OCI-LY7 (cell line): ENCODE measurements at regions not wholly inside any gene's neighbourhood (a gene's known extent, or its start where the extent isn't known, plus 50 kb on each side); places are given as distances from the start of the nearest gene placed in this dataset.

Source experiments
- BruUV-seq: library from RNA; stranded (reverse); fragments of 400-500 nt; replicated peaks from 2 replicates; lab custom pipeline; 2021; lab: Mats Ljungman, UMichigan
- CTCF ChIA-PET: fragments of 300-600 bp; sonication (Branson Sonifier 250); formaldehyde crosslinking; loops from one replicate; lab custom pipeline; 2022; ENCODE audit warnings: antibody characterized with exemption; ENCODE audit not compliant: unreplicated experiment; lab: Charles Lee
- POLR2A ChIA-PET: fragments of 300-600 bp; sonication (Branson Sonifier 250); formaldehyde crosslinking; loops from one replicate; lab custom pipeline; 2022; ENCODE audit warnings: antibody characterized with exemption; lab: Charles Lee
- DNase-seq: peaks from one replicate; pipeline ENCODE4 v3.0.0-alpha.2; 2015; ENCODE audit warnings: low spot score
- H2AFZ ChIP-seq: fragments of 200-600 bp; sonication (generic), shearing (Covaris generic); 2 replicates; pipeline ENCODE4 v1.6.1; 2014; ENCODE audit warnings: mild to moderate bottlenecking, antibody characterized with exemption, low read length, moderate library complexity
- H3K27ac ChIP-seq: fragments of 200-600 bp; sonication (generic); 2 replicates; pipeline ENCODE4 v1.5.1; 2014; ENCODE audit warnings: mixed run types, low read depth, mild to moderate bottlenecking, moderate library complexity, low read length, inconsistent platforms; ENCODE audit not compliant: poor library complexity, severe bottlenecking
- H3K36me3 ChIP-seq: fragments of 200-600 bp; sonication (generic); 2 replicates; pipeline ENCODE4 v1.6.1; 2014; ENCODE audit warnings: mild to moderate bottlenecking, antibody characterized with exemption, low read length, moderate library complexity, mixed read lengths; ENCODE audit not compliant: insufficient read depth
- H3K4me1 ChIP-seq: fragments of 200-600 bp; sonication (generic); 2 replicates; pipeline ENCODE4 v1.5.1; 2014; ENCODE audit warnings: mild to moderate bottlenecking, low read length; ENCODE audit not compliant: insufficient read depth, poor library complexity, severe bottlenecking
- H3K4me2 ChIP-seq: fragments of 200-600 bp; sonication (generic); 2 replicates; pipeline ENCODE4 v1.6.1; 2014; ENCODE audit warnings: mild to moderate bottlenecking, low read length
- H3K4me3 ChIP-seq: fragments of 200-600 bp; sonication (generic); 2 replicates; pipeline ENCODE4 v1.5.1; 2014; ENCODE audit warnings: mild to moderate bottlenecking, low read depth, low read length; ENCODE audit not compliant: poor library complexity, severe bottlenecking
- H3K79me2 ChIP-seq: fragments of 200-600 bp; sonication (generic); 2 replicates; pipeline ENCODE4 v1.6.1; 2016; ENCODE audit warnings: low read depth, mild to moderate bottlenecking, low read length, moderate library complexity, mixed read lengths; ENCODE audit not compliant: insufficient read depth
- H3K9me2 ChIP-seq: fragments of 200-600 bp; sonication (generic); 2 replicates; pipeline ENCODE4 v1.6.1; 2016; ENCODE audit warnings: mild to moderate bottlenecking, low read length, mixed read lengths; ENCODE audit not compliant: insufficient read depth
- H3K9me3 ChIP-seq: fragments of 200-600 bp; sonication (generic); 2 replicates; pipeline ENCODE4 v1.6.1; 2014; ENCODE audit warnings: mild to moderate bottlenecking, mixed run types, low read length, mixed read lengths
- H4K20me1 ChIP-seq: fragments of 200-600 bp; sonication (generic); 2 replicates; pipeline ENCODE4 v1.6.1; 2014; ENCODE audit warnings: mild to moderate bottlenecking, antibody characterized with exemption, low read length, moderate library complexity, mixed read lengths; ENCODE audit not compliant: insufficient read depth
- EZH2phosphoT487 ChIP-seq: fragments of 200-600 bp; sonication (generic); IDR thresholded peaks from 2 replicates; pipeline ENCODE4 v1.6.1; 2018; ENCODE audit warnings: low read depth, borderline replicate concordance, mild to moderate bottlenecking, mixed run types, antibody characterized with exemption, low read length, moderate library complexity, mixed read lengths
- intact Hi-C: fragments of 100-400 bp; cut with micrococcal nuclease; formaldehyde crosslinking; loops from one replicate; pipeline ENCODE4 v1.10.0; 2022; ENCODE audit not compliant: unreplicated experiment
- TF ChIP-seq, protein P1 (sequence below): fragments of 200-600 bp; sonication (generic); conservative IDR thresholded peaks from 2 replicates; pipeline ENCODE4 v1.5.1; 2014; ENCODE audit warnings: mild to moderate bottlenecking, antibody characterized with exemption, low read length, moderate library complexity, mixed read lengths

DNA sequence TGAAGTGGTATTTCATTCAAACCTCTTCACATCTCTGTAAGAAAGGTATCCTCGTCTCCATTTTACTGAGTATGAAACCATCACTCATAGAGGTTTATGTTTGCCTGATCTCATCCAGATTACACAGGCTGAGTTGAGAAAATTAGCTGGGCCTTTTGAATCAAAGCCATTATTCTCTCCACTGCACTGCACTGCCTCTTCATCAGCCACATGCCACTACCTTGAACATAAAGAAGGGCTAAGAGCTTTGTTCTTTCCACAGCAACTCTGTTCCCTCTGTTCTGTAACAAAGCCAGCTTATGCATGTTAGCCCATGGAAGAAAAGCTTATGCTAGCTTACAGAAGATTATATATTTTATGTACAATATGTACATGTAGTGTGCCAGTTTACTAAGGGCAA lies 362.6 kb upstream of the DLGAP1 start:
- POLR2A ChIA-PET: interaction anchor here (1.0 to 1.4 kb wide), 2 partner anchors 11 to 27 kb away, joined by 3 read pairs; no protein-coding TSS in a partner anchor
- BruUV-seq: no TSS peak
- Histone ChIP-seq H2AFZ (no peak overlapping the region), H3K4me2 (no peak overlapping the region), H3K9me3 (no peaks in the 10 kb centered on the region), H4K20me1 (no peaks in the 10 kb centered on the region), H3K4me1 (no peaks in the 10 kb centered on the region), H3K79me2 (no peaks in the 10 kb centered on the region), H3K9me2 (no peaks in the 10 kb centered on the region), H3K36me3 (no peaks in the 10 kb centered on the region), H3K4me3 (no peak overlapping the region), H3K27ac (no peak overlapping the region)
- TF ChIP-seq, protein P1, sequence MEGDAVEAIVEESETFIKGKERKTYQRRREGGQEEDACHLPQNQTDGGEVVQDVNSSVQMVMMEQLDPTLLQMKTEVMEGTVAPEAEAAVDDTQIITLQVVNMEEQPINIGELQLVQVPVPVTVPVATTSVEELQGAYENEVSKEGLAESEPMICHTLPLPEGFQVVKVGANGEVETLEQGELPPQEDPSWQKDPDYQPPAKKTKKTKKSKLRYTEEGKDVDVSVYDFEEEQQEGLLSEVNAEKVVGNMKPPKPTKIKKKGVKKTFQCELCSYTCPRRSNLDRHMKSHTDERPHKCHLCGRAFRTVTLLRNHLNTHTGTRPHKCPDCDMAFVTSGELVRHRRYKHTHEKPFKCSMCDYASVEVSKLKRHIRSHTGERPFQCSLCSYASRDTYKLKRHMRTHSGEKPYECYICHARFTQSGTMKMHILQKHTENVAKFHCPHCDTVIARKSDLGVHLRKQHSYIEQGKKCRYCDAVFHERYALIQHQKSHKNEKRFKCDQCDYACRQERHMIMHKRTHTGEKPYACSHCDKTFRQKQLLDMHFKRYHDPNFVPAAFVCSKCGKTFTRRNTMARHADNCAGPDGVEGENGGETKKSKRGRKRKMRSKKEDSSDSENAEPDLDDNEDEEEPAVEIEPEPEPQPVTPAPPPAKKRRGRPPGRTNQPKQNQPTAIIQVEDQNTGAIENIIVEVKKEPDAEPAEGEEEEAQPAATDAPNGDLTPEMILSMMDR: no peak
- no peak for TF ChIP-seq EZH2phosphoT487
- CTCF ChIA-PET: no interaction called here
- intact Hi-C loops: no loop called here
- no peak for DNase-seq

GRCh38 chr18:4813708-4814107 lies 358.6 kb upstream of the DLGAP1 start:
- BruUV-seq: no TSS peak

DNA sequence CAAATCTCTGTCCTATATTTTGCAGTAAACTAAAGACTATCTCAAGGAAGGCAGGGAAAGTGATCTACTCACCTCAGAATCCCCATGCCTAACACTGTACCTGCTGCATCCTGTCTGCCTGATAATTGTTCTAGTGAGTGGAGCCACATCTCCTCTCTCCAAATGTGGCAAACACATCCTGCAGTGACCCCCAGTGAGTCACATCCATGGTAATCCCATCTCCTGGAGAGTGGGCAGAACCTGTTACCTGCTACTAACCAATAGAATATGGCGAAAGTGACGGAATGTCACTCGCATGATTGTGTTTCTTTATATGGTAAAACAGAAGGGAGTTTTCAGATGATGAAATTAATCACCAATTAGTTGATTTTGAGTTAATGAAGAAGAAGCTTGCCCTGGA lies 353.8 kb upstream of the DLGAP1 start:
- Histone ChIP-seq H3K36me3 (no peaks in the 10 kb centered on the region), H3K27ac (no peak overlapping the region), H3K9me2 (no peaks in the 10 kb centered on the region), H4K20me1 (no peaks in the 10 kb centered on the region), H2AFZ (no peak overlapping the region), H3K4me1 (no peaks in the 10 kb centered on the region), H3K79me2 (no peaks in the 10 kb centered on the region), H3K9me3 (no peaks in the 10 kb centered on the region), H3K4me3 (no peak overlapping the region), H3K4me2 (no peak overlapping the region)
- DNase-seq: no peak
- intact Hi-C loops: no loop called here
- ChIA-PET CTCF (no interaction called here), POLR2A (interaction anchor here (0.7 to 1.6 kb wide), 2 partner anchors 529 to 1061 kb away, joined by 3 read pairs; no protein-coding TSS in a partner anchor)
- TF ChIP-seq EZH2phosphoT487: no peak
- TF ChIP-seq, protein P1: no peak
- no TSS peak for BruUV-seq

More at GRCh38 chr18:4813708-4814107, 358.6 kb upstream of the DLGAP1 start:
- DNase-seq: no peak
- H3K27ac ChIP-seq: no peak overlapping the region
- ChIA-PET POLR2A (interaction anchor here (0.6 kb wide), 1 partner anchor 246 kb away, joined by 3 read pairs; no protein-coding TSS in a partner anchor), CTCF (no interaction called here)
- H3K36me3 ChIP-seq: no peaks in the 10 kb centered on the region
- intact Hi-C loops: no loop called here
- no peaks in the 10 kb centered on the region for H3K79me2 ChIP-seq
- no peak overlapping the region for H3K4me2 ChIP-seq
- no peak overlapping the region for H2AFZ ChIP-seq
- no peaks in the 10 kb centered on the region for H4K20me1 ChIP-seq
- no peaks in the 10 kb centered on the region for H3K9me3 ChIP-seq
- TF ChIP-seq, protein P1: no peak
- TF ChIP-seq EZH2phosphoT487: no peak
- no peak overlapping the region for H3K4me3 ChIP-seq
- H3K4me1 ChIP-seq: no peaks in the 10 kb centered on the region
- no peaks in the 10 kb centered on the region for H3K9me2 ChIP-seq
